Body of pancreas (tissue), 4 donors: ENCODE measurements at regions not wholly inside any gene's neighbourhood (a gene's known extent, or its start where the extent isn't known, plus 50 kb on each side); places are given as distances from the start of the nearest gene placed in this dataset.

Experiments
- POLR2A ChIP-seq, 3 donors: fragments of 450-650 bp; IDR thresholded peaks; one replicate each; pipeline ENCODE4 v1.6.1; 2016; ENCODE audit warnings: antibody characterized with exemption in 3 of 3, mild to moderate bottlenecking in 2 of 3
- TF ChIP-seq, protein P1 (sequence below), 7 experiments: fragments of 450-650 bp in 4 of 7; fragments of 200-600 bp in 3 of 7; sonication (generic) in 3 of 7; IDR thresholded peaks; one replicate each; pipeline ENCODE4 v1.5.1; 2016 to 2019; ENCODE audit warnings: antibody characterized with exemption in 7 of 7

GRCh38 chr12:92440072-92440471, 262.7 kb upstream of the PLEKHG7 start:
- TF ChIP-seq, protein P1, sequence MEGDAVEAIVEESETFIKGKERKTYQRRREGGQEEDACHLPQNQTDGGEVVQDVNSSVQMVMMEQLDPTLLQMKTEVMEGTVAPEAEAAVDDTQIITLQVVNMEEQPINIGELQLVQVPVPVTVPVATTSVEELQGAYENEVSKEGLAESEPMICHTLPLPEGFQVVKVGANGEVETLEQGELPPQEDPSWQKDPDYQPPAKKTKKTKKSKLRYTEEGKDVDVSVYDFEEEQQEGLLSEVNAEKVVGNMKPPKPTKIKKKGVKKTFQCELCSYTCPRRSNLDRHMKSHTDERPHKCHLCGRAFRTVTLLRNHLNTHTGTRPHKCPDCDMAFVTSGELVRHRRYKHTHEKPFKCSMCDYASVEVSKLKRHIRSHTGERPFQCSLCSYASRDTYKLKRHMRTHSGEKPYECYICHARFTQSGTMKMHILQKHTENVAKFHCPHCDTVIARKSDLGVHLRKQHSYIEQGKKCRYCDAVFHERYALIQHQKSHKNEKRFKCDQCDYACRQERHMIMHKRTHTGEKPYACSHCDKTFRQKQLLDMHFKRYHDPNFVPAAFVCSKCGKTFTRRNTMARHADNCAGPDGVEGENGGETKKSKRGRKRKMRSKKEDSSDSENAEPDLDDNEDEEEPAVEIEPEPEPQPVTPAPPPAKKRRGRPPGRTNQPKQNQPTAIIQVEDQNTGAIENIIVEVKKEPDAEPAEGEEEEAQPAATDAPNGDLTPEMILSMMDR (IDR thresholded peaks at IDR 0.05) = no peak
- TF ChIP-seq POLR2A (IDR thresholded peaks at IDR 0.05) = no peak
